HG03280 (cell line): ENCODE measurements at regions not wholly inside any gene's neighbourhood (a gene's known extent, or its start where the extent isn't known, plus 50 kb on each side); places are given as distances from the start of the nearest gene placed in this dataset.

Experiments used
- ATAC-seq: cut with Tn5 transposase; IDR thresholded peaks from one replicate; pipeline ENCODE4 v1.9.1; 2021; ENCODE audit warnings: mild to moderate bottlenecking, moderate library complexity; ENCODE audit not compliant: unreplicated experiment

- ATAC-seq = no peak
Measured at GRCh38 chr2:221323513-221323912, 248.6 kb downstream of the EPHA4 start.

GRCh38 chr2:221330436-221330835 lies 241.7 kb downstream of the EPHA4 start:
- no peak for ATAC-seq

- ATAC-seq = no peak
Measured at GRCh38 chr2:221334481-221335218, 237.5 kb downstream of the EPHA4 start.

GRCh38 chr2:221335219-221335752 lies 236.8 kb downstream of the EPHA4 start:
- no peak for ATAC-seq

- ATAC-seq = no peak
Measured at GRCh38 chr2:221336967-221337366, 235.1 kb downstream of the EPHA4 start.

- ATAC-seq = no peak
Measured at GRCh38 chr2:221337957-221338685, 234.0 kb downstream of the EPHA4 start.

- ATAC-seq = no peak
Measured at GRCh38 chr2:221342388-221342787, 229.7 kb downstream of the EPHA4 start.

GRCh38 chr2:221343524-221343923 lies 228.6 kb downstream of the EPHA4 start:
- no peak for ATAC-seq

- no peak for ATAC-seq
Measured at GRCh38 chr2:221345516-221345915, 226.6 kb downstream of the EPHA4 start.

- ATAC-seq = no peak
Measured at GRCh38 chr2:221346411-221346810, 225.7 kb downstream of the EPHA4 start.

- ATAC-seq = no peak
Measured at GRCh38 chr2:221347471-221347870, 224.6 kb downstream of the EPHA4 start.

GRCh38 chr2:221350616-221351015 lies 221.5 kb downstream of the EPHA4 start:
- no peak for ATAC-seq

- no peak for ATAC-seq
Measured at GRCh38 chr2:221353201-221353600, 218.9 kb downstream of the EPHA4 start.

GRCh38 chr2:221360312-221360711 lies 211.8 kb downstream of the EPHA4 start:
- ATAC-seq = no peak

GRCh38 chr2:221360742-221361141 lies 211.4 kb downstream of the EPHA4 start:
- ATAC-seq = no peak

GRCh38 chr2:221361633-221362032 lies 210.5 kb downstream of the EPHA4 start:
- ATAC-seq = no peak

- ATAC-seq = no peak
Measured at GRCh38 chr2:221364672-221365071, 207.4 kb downstream of the EPHA4 start.
